Lower lobe of right lung (tissue), 2 donors: ENCODE measurements at regions not wholly inside any gene's neighbourhood (a gene's known extent, or its start where the extent isn't known, plus 50 kb on each side); places are given as distances from the start of the nearest gene placed in this dataset.

Source experiments
- ATAC-seq, 2 donors: fragments of 200-7000 bp; cut with Tn5 transposase; one replicate each; pipeline ENCODE4 v1.9.1; 2020 to 2022; ENCODE audit warnings: mild to moderate bottlenecking in 2 of 2, moderate library complexity in 2 of 2
- DNase-seq: peaks from one replicate; pipeline ENCODE4 v3.0.0-alpha.2; 2020
- H3K27ac ChIP-seq: fragments of 200-600 bp; one replicate; pipeline ENCODE4 v1.8.0; 2022
- H3K27me3 ChIP-seq: fragments of 200-600 bp; one replicate; pipeline ENCODE4 v1.8.0; 2022; ENCODE audit warnings: low read depth
- H3K36me3 ChIP-seq: fragments of 200-600 bp; one replicate; pipeline ENCODE4 v1.8.0; 2022; ENCODE audit warnings: mild to moderate bottlenecking
- H3K4me1 ChIP-seq: fragments of 200-600 bp; one replicate; pipeline ENCODE4 v1.8.0; 2022
- H3K4me3 ChIP-seq: fragments of 200-600 bp; one replicate; pipeline ENCODE4 v1.8.0; 2022; ENCODE audit warnings: mild to moderate bottlenecking
- H3K9me3 ChIP-seq: fragments of 200-600 bp; one replicate; pipeline ENCODE4 v1.8.0; 2022
- CTCF ChIP-seq: fragments of 200-600 bp; IDR thresholded peaks from one replicate; pipeline ENCODE4 v1.8.0; 2022; ENCODE audit warnings: antibody characterized with exemption, mild to moderate bottlenecking
- intact Hi-C: fragments of 100-400 bp; cut with DNase I; formaldehyde crosslinking; loops from one replicate; pipeline ENCODE4 v1.11.0; 2022
- donor health status: DM: no; HTN: yes; CAD: no; lungs with severe emphysema.

GRCh38 chr14:26370115-26370514 is 227.7 kb downstream of the NOVA1 start:
- ATAC-seq (no peak), DNase-seq (no peak)
- intact Hi-C loops = no loop called here
- Histone ChIP-seq H3K27me3 (no peaks in the 10 kb centered on the region), H3K4me1 (no peaks in the 10 kb centered on the region), H3K4me3 (no peak overlapping the region), H3K27ac (no peak overlapping the region), H3K36me3 (no peaks in the 10 kb centered on the region), H3K9me3 (no peaks in the 10 kb centered on the region)
- TF ChIP-seq CTCF = no peak

GRCh38 chr14:26363689-26364088 is 234.1 kb downstream of the NOVA1 start:
- DNase-seq = no peak
- H3K4me3 ChIP-seq = no peak overlapping the region
- intact Hi-C loops = no loop called here
- no peak overlapping the region for H3K27ac ChIP-seq
- no peak for ATAC-seq
- no peaks in the 10 kb centered on the region for H3K27me3 ChIP-seq
- no peak for TF ChIP-seq CTCF
- no peaks in the 10 kb centered on the region for H3K9me3 ChIP-seq
- no peaks in the 10 kb centered on the region for H3K4me1 ChIP-seq
- no peaks in the 10 kb centered on the region for H3K36me3 ChIP-seq

GRCh38 chr14:26344596-26344995 is 253.2 kb downstream of the NOVA1 start:
- Histone ChIP-seq H3K9me3 (no peaks in the 10 kb centered on the region), H3K27ac (no peak overlapping the region), H3K27me3 (no peaks in the 10 kb centered on the region), H3K36me3 (no peaks in the 10 kb centered on the region), H3K4me1 (no peaks in the 10 kb centered on the region), H3K4me3 (no peak overlapping the region)
- intact Hi-C loops = no loop called here
- TF ChIP-seq CTCF = no peak
- ATAC-seq (no peak), DNase-seq (no peak)

- no peak for TF ChIP-seq CTCF
- Histone ChIP-seq H3K9me3 (no peaks in the 10 kb centered on the region), H3K4me3 (no peak overlapping the region), H3K27me3 (no peaks in the 10 kb centered on the region), H3K36me3 (no peaks in the 10 kb centered on the region), H3K4me1 (no peaks in the 10 kb centered on the region), H3K27ac (no peak overlapping the region)
- no peak for ATAC-seq
- no peak for DNase-seq
- intact Hi-C loops = no loop called here
Measured at GRCh38 chr14:26339381-26339780, 258.5 kb downstream of the NOVA1 start.

- Histone ChIP-seq H3K9me3 (no peaks in the 10 kb centered on the region), H3K4me3 (no peak overlapping the region), H3K4me1 (no peaks in the 10 kb centered on the region), H3K36me3 (no peaks in the 10 kb centered on the region), H3K27ac (no peak overlapping the region), H3K27me3 (no peaks in the 10 kb centered on the region)
- ATAC-seq = no peak
- intact Hi-C loops = no loop called here
- no peak for TF ChIP-seq CTCF
- DNase-seq = no peak
Measured at GRCh38 chr14:26338231-26338630, 259.6 kb downstream of the NOVA1 start.

GRCh38 chr14:26334288-26334687 is 263.5 kb downstream of the NOVA1 start:
- Histone ChIP-seq H3K4me1 (no peaks in the 10 kb centered on the region), H3K9me3 (no peaks in the 10 kb centered on the region), H3K27me3 (no peaks in the 10 kb centered on the region), H3K36me3 (no peaks in the 10 kb centered on the region), H3K4me3 (no peak overlapping the region), H3K27ac (no peak overlapping the region)
- no peak for ATAC-seq
- intact Hi-C loops = no loop called here
- no peak for TF ChIP-seq CTCF
- DNase-seq = no peak
